Mucosa of descending colon (tissue), 3 donors: ENCODE measurements at regions not wholly inside any gene's neighbourhood (a gene's known extent, or its start where the extent isn't known, plus 50 kb on each side); places are given as distances from the start of the nearest gene placed in this dataset.
A peak's percentile ranks its signal among the peaks of the same experiment; 100 is the strongest.

ENCODE experiments used
- ATAC-seq: fragments of 200-7000 bp; cut with Tn5 transposase; one replicate; pipeline ENCODE4 v1.9.1; 2020; ENCODE audit warnings: mild to moderate bottlenecking, moderate library complexity
- DNase-seq, 3 donors: peaks; one replicate each; pipeline ENCODE4 v3.0.0-alpha.2; 2020
- H3K36me3 ChIP-seq: fragments of 200-600 bp; one replicate; pipeline ENCODE4 v1.8.0; 2021; ENCODE audit warnings: low read depth, mild to moderate bottlenecking
- H3K4me1 ChIP-seq: fragments of 200-600 bp; one replicate; pipeline ENCODE4 v1.8.0; 2021; ENCODE audit warnings: low read depth, mild to moderate bottlenecking
- H3K4me3 ChIP-seq: fragments of 200-600 bp; one replicate; pipeline ENCODE4 v1.8.0; 2021; ENCODE audit warnings: mild to moderate bottlenecking
- H3K9me3 ChIP-seq: fragments of 200-600 bp; one replicate; pipeline ENCODE4 v1.8.0; 2021; ENCODE audit warnings: mild to moderate bottlenecking
- intact Hi-C, 2 donors: fragments of 100-400 bp; cut with DNase I in 1 of 2; cut with micrococcal nuclease in 1 of 2; formaldehyde crosslinking; loops; one replicate each; pipeline versions ENCODE4 v1.11.0 to v1.11.1; 2022; cut with DNase I, micrococcal nuclease
- TF ChIP-seq, protein P1 (sequence below): fragments of 200-600 bp; IDR thresholded peaks from one replicate; pipeline ENCODE4 v1.8.0; 2022; ENCODE audit warnings: antibody characterized with exemption, mild to moderate bottlenecking
- donor health status: DM: no; HTN: no; CAD: no; lungs with moderate emphysema.
- donor health status: DM: no; HTN: no; CAD: no.
- donor health status: DM: no; HTN: yes; CAD: no.

DNA sequence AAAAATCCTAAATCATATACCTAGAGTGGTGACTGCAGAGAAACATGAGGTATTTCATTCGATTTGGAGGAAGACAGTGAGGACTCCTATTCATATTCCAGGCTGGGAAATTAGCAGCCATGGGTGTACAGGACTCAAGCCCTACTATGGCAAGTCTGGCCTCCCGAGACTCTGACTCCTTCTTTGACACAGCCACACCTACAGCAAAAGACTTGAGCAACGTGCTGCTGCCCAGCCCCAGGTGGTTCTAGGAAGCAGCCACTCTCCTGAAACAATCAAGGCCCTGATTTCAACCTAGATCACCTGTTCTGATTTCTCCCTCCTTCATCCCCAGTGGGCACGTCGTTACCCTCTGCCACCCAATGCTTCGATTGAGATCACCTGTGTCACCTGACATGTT, 84.0 kb upstream of the ATP11B start:
- no peak for DNase-seq
- no peaks in the 10 kb centered on the region for H3K36me3 ChIP-seq
- TF ChIP-seq, protein P1, sequence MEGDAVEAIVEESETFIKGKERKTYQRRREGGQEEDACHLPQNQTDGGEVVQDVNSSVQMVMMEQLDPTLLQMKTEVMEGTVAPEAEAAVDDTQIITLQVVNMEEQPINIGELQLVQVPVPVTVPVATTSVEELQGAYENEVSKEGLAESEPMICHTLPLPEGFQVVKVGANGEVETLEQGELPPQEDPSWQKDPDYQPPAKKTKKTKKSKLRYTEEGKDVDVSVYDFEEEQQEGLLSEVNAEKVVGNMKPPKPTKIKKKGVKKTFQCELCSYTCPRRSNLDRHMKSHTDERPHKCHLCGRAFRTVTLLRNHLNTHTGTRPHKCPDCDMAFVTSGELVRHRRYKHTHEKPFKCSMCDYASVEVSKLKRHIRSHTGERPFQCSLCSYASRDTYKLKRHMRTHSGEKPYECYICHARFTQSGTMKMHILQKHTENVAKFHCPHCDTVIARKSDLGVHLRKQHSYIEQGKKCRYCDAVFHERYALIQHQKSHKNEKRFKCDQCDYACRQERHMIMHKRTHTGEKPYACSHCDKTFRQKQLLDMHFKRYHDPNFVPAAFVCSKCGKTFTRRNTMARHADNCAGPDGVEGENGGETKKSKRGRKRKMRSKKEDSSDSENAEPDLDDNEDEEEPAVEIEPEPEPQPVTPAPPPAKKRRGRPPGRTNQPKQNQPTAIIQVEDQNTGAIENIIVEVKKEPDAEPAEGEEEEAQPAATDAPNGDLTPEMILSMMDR, result no peak
- H3K4me1 ChIP-seq, result no peaks in the 10 kb centered on the region
- intact Hi-C loops, result no loop called here
- H3K9me3 ChIP-seq, result no peaks in the 10 kb centered on the region
- ATAC-seq, result peak; percentile 27
- H3K4me3 ChIP-seq, result no peak overlapping the region

DNA sequence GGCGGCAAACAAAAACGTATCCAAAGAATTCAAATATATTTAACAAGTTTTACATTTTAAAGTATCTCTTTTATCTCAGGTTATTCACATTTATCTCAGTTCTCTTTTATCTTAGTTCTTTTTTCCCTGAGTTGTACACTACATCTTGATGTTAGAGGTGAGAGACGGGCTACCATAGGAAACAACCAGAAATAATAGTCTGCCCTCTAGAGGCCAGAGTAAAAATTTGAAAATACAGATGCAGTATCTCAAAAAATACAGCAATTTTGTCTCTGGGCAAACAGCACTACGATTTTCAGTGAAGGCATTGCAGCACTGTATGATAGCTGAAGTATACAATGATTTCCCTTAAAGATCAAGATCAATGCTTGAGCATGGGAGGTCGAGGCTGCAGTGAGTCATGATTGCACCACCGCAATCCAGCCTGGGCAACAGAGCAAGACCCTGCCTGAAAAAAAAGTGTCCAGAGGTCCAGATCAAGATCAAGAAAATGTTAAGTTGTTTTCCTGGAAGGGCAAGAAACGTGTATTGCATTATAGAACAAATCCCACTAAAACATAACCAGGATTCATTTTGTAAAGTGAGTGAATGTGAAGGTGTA, 82.6 kb upstream of the ATP11B start:
- Histone ChIP-seq H3K36me3 (no peaks in the 10 kb centered on the region), H3K9me3 (no peaks in the 10 kb centered on the region), H3K4me3 (no peak overlapping the region), H3K4me1 (no peaks in the 10 kb centered on the region)
- ATAC-seq (peak; percentile 54), DNase-seq (no peak)
- TF ChIP-seq, protein P1, result peak; percentile 29
- intact Hi-C loops, result loop anchor here in 1 of 2 donors (10.0 kb wide), 1 partner anchor 124 kb away; no protein-coding TSS in a partner anchor

DNA sequence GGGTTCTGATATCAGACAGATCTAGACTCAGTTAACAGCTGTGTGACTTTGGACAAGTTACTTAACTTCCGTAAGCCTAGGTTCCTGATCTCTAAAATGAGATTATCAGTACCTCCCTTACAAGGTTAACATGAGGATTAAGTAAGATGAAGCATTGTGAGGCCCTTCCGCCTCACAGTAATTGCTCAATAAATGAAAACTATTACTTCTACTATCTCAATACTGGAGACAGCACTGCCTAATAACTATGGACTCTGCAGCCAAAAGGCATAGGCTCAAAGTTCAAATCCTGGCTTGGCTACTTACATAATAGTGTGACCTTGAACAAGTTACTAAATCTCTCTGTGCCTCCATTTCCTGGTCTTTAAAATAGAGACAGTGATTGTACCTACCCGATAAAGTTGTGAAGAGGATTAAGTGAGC, 82.0 kb upstream of the ATP11B start:
- H3K4me1 ChIP-seq, result peaks cover 4% of the 10 kb centered on the region
- H3K4me3 ChIP-seq, result no peak overlapping the region
- TF ChIP-seq, protein P1, result no peak
- no peaks in the 10 kb centered on the region for H3K36me3 ChIP-seq
- ATAC-seq, result peak; percentile 40
- no peak for DNase-seq
- H3K9me3 ChIP-seq, result no peaks in the 10 kb centered on the region
- intact Hi-C loops, result loop anchor here in 1 of 2 donors (10.0 kb wide), 1 partner anchor 124 kb away; no protein-coding TSS in a partner anchor

DNA sequence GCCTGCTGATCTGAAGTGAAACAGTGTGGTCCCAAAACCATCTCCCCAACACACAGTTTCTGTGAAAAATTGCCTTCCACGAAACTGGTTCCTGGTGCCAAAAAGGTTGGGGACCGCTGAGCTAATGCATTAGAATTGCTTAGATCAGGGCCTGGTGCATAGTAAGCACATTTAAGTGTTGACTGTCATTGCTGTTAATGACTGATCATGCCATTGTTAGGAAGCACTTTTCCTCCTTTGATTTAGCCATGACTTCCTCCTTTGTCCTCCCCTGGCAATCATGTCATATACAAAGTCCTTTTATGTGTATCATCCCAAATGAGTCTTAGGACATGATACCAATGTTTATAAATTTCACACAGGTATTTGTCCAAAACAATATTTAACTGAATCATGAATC, 81.5 kb upstream of the ATP11B start:
- Histone ChIP-seq H3K36me3 (no peaks in the 10 kb centered on the region), H3K9me3 (no peaks in the 10 kb centered on the region), H3K4me1 (peaks cover 7% of the 10 kb centered on the region), H3K4me3 (no peak overlapping the region)
- TF ChIP-seq, protein P1, result no peak
- no peak for DNase-seq
- peak; percentile 29 for ATAC-seq
- intact Hi-C loops, result loop anchor here in 1 of 2 donors (10.0 kb wide), 1 partner anchor 123 kb away; no protein-coding TSS in a partner anchor

DNA sequence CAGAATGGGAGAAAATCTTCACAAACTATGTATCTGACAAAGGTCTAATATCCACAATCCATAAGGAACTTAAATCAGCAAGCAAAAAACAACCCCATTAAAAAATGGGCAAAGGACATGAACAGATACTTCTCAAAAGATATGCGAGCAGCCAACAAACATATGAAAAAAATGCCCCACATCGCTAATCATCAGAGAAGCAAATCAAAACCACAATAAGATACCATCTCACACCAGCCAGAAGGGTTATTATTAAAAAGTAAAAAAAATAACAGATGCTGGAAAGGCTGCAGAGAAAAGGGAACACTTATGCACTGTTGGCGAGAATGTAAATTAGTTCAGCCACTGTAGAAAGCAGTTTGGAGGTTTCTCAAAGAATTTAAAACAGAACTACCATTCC, 80.2 kb upstream of the ATP11B start:
- H3K4me1 ChIP-seq, result peaks cover 7% of the 10 kb centered on the region
- H3K9me3 ChIP-seq, result no peaks in the 10 kb centered on the region
- no peak for DNase-seq
- intact Hi-C loops, result loop anchor here in 1 of 2 donors (10.0 kb wide), 1 partner anchor 122 kb away; no protein-coding TSS in a partner anchor
- no peaks in the 10 kb centered on the region for H3K36me3 ChIP-seq
- TF ChIP-seq, protein P1, result no peak
- no peak for ATAC-seq
- H3K4me3 ChIP-seq, result no peak overlapping the region
